HepG2 (cell line): ENCODE measurements at regions not wholly inside any gene's neighbourhood (a gene's known extent, or its start where the extent isn't known, plus 50 kb on each side); places are given as distances from the start of the nearest gene placed in this dataset.

Experiments
- ATM ChIP-seq: fragments of 450-650 bp; IDR thresholded peaks from 2 replicates; pipeline ENCODE4 v1.7.1; 2017; ENCODE audit warnings: mild to moderate bottlenecking, borderline replicate concordance
- ELF1 ChIP-seq: sonication (generic); formaldehyde crosslinking; IDR thresholded peaks from 2 replicates; pipeline ENCODE4 v1.4.0; 2020; ENCODE audit warnings: missing genetic modification reagents
- EP300 ChIP-seq, 3 experiments: sonication (generic) in 1 of 3; formaldehyde crosslinking in 1 of 3; IDR thresholded peaks; 2 replicates each; pipeline versions ENCODE4 v1.5.1 to v1.6.1; 2011 to 2020; ENCODE audit warnings: low read depth in 2 of 3, low read length in 2 of 3, borderline replicate concordance in 1 of 3, improper control_type of control experiment in 1 of 3, mild to moderate bottlenecking in 1 of 3, missing genetic modification reagents in 1 of 3, moderate library complexity in 1 of 3
- GATA4 ChIP-seq: sonication (generic); IDR thresholded peaks from 2 replicates; pipeline ENCODE4 v1.6.1; 2016; ENCODE audit warnings: antibody characterized with exemption, low read depth, borderline replicate concordance
- KMT2A ChIP-seq: sonication (generic); formaldehyde crosslinking; IDR thresholded peaks from 2 replicates; pipeline ENCODE4 v1.4.0; 2020; ENCODE audit warnings: missing genetic modification reagents
- MEIS1 ChIP-seq: sonication (generic); formaldehyde crosslinking; IDR thresholded peaks from 2 replicates; pipeline ENCODE4 v1.9.0; 2021; ENCODE audit warnings: mild to moderate bottlenecking, missing genetic modification reagents, moderate library complexity, borderline replicate concordance
- MTF2 ChIP-seq: sonication (generic); formaldehyde crosslinking; IDR thresholded peaks from 2 replicates; pipeline ENCODE4 v1.5.0; 2020; ENCODE audit warnings: missing genetic modification reagents, borderline replicate concordance
- NFE2L2 ChIP-seq: fragments of 150-350 bp; IDR thresholded peaks from 2 replicates; pipeline ENCODE4 v1.6.1; 2014; ENCODE audit warnings: low read length
- RARG ChIP-seq: sonication (generic); formaldehyde crosslinking; IDR thresholded peaks from 2 replicates; pipeline ENCODE4 v1.4.0; 2020; ENCODE audit warnings: low read depth, mild to moderate bottlenecking, missing genetic modification reagents
- TMF1 ChIP-seq: sonication (generic); formaldehyde crosslinking; IDR thresholded peaks from 2 replicates; pipeline ENCODE4 v1.8.1; 2022; ENCODE audit warnings: low read depth, missing genetic modification reagents
- XRCC5 ChIP-seq: fragments of 200-400 bp; formaldehyde crosslinking; optimal IDR thresholded peaks from 2 replicates; pipeline ENCODE3; 2017; ENCODE audit warnings: mild to moderate bottlenecking, low read length
- ZBTB38 ChIP-seq: sonication (generic); formaldehyde crosslinking; IDR thresholded peaks from 2 replicates; pipeline ENCODE4 v1.5.1; 2020; ENCODE audit warnings: mild to moderate bottlenecking, missing genetic modification reagents
- ZFP1 ChIP-seq: IDR thresholded peaks from 2 replicates; pipeline ENCODE4 v1.6.1; 2016
- ZNF121 ChIP-seq: sonication (generic); formaldehyde crosslinking; IDR thresholded peaks from 2 replicates; pipeline ENCODE4 v1.5.0; 2020; ENCODE audit warnings: mild to moderate bottlenecking, missing genetic modification reagents
- ZNF510 ChIP-seq: sonication (generic); formaldehyde crosslinking; IDR thresholded peaks from 2 replicates; pipeline ENCODE4 v1.4.0; 2020; ENCODE audit warnings: low read depth, mild to moderate bottlenecking, missing genetic modification reagents
- TF ChIP-seq, protein P1 (sequence below): IDR thresholded peaks from 2 replicates; pipeline ENCODE4 v1.6.1; 2016
- TF ChIP-seq, protein P2 (sequence below): sonication (generic); formaldehyde crosslinking; IDR thresholded peaks from 2 replicates; pipeline ENCODE4 v1.5.0; 2020; ENCODE audit warnings: missing genetic modification reagents
- TF ChIP-seq, protein P3 (sequence below): sonication (generic); formaldehyde crosslinking; IDR thresholded peaks from 2 replicates; pipeline ENCODE4 v1.5.1; 2020; ENCODE audit warnings: mild to moderate bottlenecking, moderate library complexity, missing genetic modification reagents
- TF ChIP-seq, protein P4 (sequence below): sonication (generic); formaldehyde crosslinking; IDR thresholded peaks from 2 replicates; pipeline ENCODE4 v1.4.0; 2020; ENCODE audit warnings: missing genetic modification reagents, mild to moderate bottlenecking, borderline replicate concordance
- TF ChIP-seq, protein P5 (sequence below): sonication (generic); formaldehyde crosslinking; IDR thresholded peaks from 2 replicates; pipeline ENCODE4 v1.4.0; 2020; ENCODE audit warnings: mild to moderate bottlenecking, missing genetic modification reagents

DNA sequence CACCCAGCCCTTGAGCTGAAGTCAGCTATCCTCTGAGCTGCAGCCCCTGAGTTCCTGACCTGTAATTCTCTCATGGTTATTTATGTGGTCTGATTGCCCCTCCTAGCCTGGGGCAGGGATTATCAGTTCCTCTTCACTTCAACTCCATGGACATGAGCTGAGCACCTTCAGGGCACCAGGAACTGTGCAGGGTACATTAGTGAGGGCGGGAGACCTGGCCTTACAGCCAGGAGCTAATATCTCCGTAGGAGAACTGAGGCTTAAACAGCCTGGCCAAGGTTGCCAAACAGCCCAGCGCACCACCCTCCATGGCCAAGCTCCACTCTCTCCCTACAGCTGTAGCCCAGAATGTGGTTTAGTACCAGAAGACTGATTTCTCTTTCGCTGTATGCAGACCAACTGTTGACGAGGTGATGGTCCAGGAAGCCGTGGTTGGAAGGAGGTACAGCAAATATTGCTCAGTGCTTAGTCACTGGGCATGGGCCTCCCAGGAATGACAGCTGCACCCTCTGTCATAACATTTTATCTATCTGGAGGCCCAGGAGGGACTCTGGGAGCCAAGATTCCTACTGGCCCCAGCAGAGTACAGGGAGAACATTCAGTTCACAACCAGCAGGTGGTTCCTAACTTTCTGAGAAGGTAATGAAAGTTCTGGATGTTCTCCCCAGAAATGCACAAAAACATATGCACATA lies 228.7 kb upstream of the SIX2 start (continued):
- TF ChIP-seq GATA4 = no peak
- TF ChIP-seq ELF1 (CRISPR knock-in tag) = no peak
- TF ChIP-seq, protein P1, sequence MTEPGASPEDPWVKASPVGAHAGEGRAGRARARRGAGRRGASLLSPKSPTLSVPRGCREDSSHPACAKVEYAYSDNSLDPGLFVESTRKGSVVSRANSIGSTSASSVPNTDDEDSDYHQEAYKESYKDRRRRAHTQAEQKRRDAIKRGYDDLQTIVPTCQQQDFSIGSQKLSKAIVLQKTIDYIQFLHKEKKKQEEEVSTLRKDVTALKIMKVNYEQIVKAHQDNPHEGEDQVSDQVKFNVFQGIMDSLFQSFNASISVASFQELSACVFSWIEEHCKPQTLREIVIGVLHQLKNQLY (CRISPR knock-in tag) = no peak
- TF ChIP-seq ATM = no peak
- no peak for TF ChIP-seq KMT2A (CRISPR knock-in tag)
- no peak for TF ChIP-seq ZNF510 (CRISPR knock-in tag)
- TF ChIP-seq, protein P2, sequence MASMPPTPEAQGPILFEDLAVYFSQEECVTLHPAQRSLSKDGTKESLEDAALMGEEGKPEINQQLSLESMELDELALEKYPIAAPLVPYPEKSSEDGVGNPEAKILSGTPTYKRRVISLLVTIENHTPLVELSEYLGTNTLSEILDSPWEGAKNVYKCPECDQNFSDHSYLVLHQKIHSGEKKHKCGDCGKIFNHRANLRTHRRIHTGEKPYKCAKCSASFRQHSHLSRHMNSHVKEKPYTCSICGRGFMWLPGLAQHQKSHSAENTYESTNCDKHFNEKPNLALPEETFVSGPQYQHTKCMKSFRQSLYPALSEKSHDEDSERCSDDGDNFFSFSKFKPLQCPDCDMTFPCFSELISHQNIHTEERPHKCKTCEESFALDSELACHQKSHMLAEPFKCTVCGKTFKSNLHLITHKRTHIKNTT (CRISPR knock-in tag) = no peak
- TF ChIP-seq EP300 (IDR thresholded peaks at IDR 0.05; ENCODE audit: low read depth in 2 of 2, low read length in 2 of 2) = peak in 1 of 2 experiments; percentile 57; a peak in 1 of 4 replicates
- peak; percentile 83 for TF ChIP-seq EP300 (CRISPR knock-in tag; IDR thresholded peaks at IDR 0.05; ENCODE audit: borderline replicate concordance)
- TF ChIP-seq MTF2 (CRISPR knock-in tag) = no peak
- TF ChIP-seq NFE2L2 = 0 out of 2 replicates have a peak, but pooled peaks have one; percentile 16
- no peak for TF ChIP-seq ZFP1 (CRISPR knock-in tag)
- TF ChIP-seq, protein P3, sequence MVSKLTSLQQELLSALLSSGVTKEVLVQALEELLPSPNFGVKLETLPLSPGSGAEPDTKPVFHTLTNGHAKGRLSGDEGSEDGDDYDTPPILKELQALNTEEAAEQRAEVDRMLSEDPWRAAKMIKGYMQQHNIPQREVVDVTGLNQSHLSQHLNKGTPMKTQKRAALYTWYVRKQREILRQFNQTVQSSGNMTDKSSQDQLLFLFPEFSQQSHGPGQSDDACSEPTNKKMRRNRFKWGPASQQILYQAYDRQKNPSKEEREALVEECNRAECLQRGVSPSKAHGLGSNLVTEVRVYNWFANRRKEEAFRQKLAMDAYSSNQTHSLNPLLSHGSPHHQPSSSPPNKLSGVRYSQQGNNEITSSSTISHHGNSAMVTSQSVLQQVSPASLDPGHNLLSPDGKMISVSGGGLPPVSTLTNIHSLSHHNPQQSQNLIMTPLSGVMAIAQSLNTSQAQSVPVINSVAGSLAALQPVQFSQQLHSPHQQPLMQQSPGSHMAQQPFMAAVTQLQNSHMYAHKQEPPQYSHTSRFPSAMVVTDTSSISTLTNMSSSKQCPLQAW (CRISPR knock-in tag) = no peak
- no peak for TF ChIP-seq ZNF121
- no peak for TF ChIP-seq ZBTB38 (CRISPR knock-in tag)
- TF ChIP-seq RARG = no peak
- TF ChIP-seq MEIS1 (CRISPR knock-in tag) = no peak
- peak; percentile 77 for TF ChIP-seq XRCC5
- no peak for TF ChIP-seq TMF1 (CRISPR knock-in tag)
- TF ChIP-seq, protein P4, sequence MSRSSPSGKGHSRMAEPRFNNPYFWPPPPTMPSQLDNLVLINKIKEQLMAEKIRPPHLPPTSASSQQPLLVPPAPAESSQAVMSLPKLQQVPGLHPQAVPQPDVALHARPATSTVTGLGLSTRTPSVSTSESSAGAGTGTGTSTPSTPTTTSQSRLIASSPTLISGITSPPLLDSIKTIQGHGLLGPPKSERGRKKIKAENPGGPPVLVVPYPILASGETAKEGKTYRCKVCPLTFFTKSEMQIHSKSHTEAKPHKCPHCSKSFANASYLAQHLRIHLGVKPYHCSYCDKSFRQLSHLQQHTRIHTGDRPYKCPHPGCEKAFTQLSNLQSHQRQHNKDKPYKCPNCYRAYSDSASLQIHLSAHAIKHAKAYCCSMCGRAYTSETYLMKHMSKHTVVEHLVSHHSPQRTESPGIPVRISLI (CRISPR knock-in tag) = no peak
- TF ChIP-seq, protein P5, sequence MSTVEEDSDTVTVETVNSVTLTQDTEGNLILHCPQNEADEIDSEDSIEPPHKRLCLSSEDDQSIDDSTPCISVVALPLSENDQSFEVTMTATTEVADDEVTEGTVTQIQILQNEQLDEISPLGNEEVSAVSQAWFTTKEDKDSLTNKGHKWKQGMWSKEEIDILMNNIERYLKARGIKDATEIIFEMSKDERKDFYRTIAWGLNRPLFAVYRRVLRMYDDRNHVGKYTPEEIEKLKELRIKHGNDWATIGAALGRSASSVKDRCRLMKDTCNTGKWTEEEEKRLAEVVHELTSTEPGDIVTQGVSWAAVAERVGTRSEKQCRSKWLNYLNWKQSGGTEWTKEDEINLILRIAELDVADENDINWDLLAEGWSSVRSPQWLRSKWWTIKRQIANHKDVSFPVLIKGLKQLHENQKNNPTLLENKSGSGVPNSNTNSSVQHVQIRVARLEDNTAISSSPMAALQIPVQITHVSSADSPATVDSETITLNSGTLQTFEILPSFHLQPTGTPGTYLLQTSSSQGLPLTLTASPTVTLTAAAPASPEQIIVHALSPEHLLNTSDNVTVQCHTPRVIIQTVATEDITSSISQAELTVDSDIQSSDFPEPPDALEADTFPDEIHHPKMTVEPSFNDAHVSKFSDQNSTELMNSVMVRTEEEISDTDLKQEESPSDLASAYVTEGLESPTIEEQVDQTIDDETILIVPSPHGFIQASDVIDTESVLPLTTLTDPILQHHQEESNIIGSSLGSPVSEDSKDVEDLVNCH (CRISPR knock-in tag) = no peak
